NCI-H2107 treated with DMSO at 0.1 percent for 48 hours (cell line): ENCODE measurements at regions not wholly inside any gene's neighbourhood (a gene's known extent, or its start where the extent isn't known, plus 50 kb on each side); places are given as distances from the start of the nearest gene placed in this dataset.
"Not testable (repeated sequence)": the region's sequence is repeated elsewhere in the genome, so short reads cannot be mapped to it uniquely, and the experiment has no call there.

Experiments
- DNase-seq: peaks from one replicate; lab custom pipeline; 2025; ENCODE audit not compliant: unreplicated experiment; lab: John Stamatoyannopoulos, UW

DNA sequence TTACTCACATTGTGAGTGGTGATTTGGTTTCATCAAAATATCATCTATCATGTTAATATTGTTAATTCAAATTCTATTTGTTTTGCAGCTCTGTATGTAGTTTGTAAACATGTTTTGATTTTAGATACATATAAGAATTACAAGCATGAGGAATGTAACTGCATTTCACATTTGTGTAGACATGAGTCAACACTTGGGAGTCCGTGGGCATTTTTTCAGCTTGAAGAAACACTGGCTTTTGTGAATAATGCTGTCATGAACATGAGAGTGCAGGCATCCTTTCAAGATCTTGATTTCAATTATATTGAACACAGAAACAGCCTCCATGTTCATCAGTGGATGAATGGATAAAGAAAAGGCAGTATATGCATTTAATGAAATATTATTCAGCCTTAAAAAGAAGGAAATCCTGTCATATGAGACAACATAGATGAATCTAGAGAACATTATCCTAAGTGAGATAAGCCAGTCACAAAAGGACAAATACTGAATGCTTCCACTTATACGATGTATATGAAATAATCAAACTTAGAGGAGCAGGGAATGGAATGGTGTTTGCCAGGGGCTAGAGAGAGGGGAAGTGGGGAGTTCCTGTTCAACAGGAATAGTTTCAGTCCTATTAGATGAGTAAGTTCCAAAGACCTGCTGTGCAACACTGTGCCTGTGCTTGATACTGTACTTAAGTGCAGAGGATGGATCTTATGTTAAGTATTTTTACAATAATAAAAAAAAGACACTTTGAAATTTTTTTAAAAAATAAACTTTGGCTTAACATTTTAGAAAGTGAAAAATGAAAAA, 194.9 kb downstream of the LRATD1 start:
- DNase-seq: no peak

DNA sequence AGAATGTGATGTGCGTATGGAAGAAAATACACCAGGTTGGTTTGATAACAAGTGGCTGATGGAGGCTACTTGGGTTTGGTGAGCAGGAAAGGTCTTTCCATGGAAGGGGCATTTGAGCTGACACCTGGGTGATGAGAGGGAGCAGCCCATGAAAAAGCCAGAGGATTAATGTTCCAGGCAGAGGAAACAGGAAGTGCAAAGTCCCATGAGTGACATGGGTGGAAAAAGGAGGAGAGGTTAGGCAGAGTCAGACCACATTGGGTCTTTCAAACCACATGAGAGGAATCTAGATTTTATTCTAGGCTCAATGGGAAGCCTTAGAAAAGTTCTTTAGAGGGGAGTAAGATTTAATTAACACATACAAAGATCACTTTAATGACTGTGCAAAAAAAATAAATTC, 195.7 kb downstream of the LRATD1 start:
- DNase-seq: no peak

DNA sequence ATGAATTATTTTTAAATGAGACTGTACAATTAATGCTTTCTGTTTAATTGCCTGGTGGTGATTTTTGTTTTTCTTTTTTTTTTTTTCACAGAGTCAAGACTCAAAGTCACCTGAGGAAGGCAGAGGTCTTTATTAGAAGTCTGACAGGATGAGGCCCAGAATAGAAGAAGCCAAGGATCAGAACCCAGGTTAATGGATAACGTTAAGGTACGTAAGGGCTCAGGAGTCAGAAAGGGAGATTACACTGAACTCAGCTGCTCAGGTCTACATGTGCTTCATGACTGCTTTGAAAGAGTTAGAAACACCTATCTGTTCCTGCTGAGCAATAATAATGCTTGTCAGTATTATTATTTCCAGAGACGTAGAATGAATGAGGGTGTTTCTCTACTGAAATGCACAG, 196.5 kb downstream of the LRATD1 start:
- no peak for DNase-seq

DNA sequence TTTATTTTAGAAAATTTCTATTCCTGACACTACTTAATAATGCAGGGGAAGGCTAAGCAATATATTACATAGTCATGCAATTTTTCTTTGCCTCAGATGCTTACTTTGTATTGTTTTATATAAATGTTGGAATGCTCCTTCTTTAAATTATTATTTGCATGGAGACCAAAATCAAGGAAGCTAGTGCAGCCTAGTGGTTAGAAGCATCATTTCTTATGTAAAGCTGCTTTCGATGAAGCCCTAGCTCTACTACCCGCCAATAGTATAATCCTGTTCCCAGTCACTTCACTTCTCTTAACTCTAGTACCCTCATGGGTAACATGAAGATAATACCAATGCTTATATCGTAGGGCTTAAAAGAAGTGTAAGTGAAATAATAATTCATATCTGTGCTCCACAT, 198.9 kb downstream of the LRATD1 start:
- peak; percentile 38 for DNase-seq

DNA sequence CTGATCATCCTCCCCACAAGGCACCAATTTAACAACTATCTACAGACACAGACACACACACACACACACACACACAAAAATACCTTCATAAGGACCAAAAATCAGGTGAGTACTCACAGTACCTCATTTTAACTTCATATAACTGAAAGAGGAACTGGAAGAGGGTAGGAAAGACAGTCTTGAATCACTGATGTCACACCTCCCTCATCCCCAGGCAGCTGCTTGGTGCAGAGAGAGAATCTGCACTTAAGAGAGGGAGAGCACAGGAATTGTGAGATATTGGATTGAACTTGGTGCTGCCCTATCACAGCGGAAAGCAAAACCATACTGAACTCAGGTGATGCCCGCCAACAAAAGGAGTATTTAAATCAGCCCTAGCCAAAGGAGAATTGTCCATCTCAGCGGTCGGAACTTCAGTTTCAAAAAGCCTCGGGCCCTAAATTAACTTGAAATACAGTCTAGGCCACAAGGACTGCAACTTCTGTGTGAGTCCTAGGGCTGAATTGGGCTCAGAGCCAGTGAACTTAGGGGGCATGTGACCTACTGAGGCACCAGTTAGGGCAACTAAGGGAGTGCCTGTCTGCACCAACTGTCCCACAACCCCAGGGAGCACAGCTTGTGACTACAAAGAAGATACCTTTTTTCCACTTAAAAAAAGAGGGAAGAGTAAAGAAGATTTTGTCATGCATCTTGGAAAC, 211.1 kb downstream of the LRATD1 start:
- no peak for DNase-seq

DNA sequence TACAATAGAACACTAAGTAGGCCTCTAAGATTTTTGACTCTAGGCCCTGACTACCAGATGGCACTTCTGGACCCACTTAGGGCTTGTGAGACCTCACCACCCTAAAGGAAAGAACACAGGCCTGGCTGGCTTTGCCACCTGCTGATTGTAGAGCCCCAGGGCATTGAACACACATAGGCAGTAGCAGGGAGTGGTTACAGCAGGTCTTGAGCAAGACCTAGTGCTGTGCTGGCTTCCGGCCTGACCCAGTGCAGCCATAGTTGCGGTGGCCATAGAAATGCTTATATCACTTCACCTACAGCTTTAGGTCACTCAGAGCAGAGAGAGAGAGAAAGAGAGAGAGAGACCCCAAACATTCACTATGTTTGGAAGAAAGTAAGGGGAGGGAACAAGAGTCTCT, 223.2 kb downstream of the LRATD1 start:
- no peak for DNase-seq

DNA sequence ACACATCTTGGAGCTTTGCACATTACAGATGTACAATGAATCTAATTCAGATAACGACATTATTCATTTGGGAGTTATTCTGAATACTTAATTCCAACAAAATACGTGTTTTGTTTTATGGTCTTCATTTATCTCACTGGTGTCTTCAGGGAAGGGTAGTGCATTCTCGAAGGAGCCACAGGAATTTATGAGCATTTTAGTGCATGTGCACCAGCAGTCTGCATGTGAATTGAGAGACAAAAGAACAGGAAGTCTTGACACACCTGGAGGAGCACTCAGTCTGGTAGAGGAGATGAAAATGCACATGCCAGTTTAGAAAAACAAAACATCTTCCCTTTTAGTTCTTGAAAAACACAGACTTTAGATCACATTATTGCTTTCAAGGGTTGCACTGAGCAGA, 228.7 kb downstream of the LRATD1 start:
- no peak for DNase-seq

DNA sequence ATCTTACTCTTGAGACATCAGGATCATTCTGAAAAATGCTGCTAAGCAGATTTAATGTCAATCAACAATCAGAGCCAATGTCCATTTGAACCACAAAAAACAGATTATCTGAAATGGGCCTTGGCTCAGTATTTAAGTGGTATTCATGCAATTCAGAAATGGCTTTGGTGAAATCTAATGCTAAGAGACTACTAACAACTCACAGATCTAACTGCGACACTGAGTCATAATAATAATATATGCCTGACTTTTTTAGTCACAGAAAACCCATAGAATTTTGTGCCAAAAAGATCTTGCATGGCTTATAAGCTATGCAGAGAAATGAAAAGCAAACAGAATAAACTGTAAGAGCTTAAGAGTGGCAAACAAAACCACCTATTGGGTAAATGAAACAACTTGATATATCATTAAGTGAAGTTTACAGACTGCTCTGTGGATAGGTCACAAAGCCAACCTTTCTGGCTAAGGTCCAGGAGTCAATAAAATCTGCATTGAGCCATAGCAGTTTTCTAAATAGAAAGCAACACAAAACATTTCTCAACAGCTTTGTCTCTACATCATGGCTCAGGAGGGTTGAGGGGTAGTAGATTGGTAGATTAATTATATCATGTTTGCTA, 234.3 kb downstream of the LRATD1 start:
- peak; percentile 74 for DNase-seq

DNA sequence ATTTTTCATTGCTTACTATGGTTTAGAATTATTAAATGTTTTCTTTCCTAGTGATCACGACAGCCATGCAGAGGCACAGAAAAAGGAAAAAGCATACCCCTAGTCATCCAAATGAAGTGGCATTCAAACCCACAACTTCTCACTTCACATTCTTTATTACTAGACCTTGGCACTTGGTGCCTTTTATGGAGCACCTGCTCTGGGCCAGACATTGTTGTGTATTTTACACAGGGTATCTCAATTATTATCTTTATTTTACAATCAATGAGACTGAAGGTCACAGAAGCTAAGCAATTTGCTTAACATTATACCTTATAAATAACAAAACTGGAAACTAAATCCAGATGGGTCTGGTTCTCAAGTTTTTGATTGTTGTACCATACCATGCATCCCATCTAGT, 235.3 kb downstream of the LRATD1 start:
- DNase-seq: peak; percentile 39

DNA sequence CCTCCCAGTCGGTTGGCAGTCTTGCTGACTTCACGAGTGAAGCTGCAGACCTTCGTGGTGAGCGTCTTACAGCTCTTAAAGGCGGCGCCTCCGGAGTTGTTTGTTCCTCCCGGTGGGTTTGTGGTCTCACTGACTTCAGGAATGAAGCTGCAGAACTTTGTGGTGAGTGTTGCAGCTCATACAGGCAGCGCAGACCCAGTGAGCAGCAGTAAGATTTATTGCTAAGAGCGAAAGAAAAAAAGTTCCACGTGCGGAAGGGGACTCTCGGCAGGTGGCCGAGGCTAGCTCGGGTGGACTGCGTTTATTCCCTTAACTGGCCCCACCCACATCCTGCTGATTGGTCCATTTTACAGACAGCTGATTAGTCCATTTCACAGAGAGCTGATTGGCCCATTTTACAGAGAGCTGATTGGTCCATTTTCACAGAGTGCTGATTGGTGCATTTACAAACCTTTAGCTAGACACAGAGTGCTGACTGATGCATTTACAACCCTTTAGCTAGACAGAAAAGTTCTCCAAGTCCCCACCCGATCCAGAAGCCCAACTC, 240.3 kb downstream of the LRATD1 start:
- DNase-seq: no peak

DNA sequence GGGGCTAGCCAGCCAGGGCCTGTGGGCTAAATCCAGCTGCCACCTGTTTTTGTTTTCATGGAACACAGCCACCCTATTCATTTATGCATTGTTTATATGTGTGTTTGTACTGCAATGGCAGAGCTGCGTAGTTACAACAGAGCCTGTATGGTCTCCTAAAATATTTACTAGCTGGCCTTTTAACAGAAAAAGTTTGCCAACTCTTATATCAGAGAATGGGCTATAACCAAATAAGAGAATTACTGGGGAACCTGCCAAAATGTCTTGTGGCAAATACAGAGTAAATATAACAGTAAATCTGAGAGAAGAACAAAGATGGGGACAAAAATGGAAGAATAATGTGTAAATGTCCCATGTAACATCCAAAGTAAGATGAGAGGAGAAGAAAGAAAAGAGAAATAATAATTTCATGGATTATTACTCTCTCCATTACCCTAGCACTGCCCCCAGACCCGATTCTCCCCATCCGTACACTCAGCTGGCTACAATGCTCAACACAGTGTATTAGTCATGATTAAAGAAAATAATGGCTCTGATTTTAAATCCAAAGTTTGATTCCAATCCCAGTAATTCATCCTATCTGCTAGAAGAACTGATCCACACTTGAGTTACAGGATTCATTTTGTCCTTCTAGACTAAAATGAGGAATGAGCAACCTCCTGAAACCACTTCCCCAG, 249.3 kb downstream of the LRATD1 start:
- DNase-seq: no peak

DNA sequence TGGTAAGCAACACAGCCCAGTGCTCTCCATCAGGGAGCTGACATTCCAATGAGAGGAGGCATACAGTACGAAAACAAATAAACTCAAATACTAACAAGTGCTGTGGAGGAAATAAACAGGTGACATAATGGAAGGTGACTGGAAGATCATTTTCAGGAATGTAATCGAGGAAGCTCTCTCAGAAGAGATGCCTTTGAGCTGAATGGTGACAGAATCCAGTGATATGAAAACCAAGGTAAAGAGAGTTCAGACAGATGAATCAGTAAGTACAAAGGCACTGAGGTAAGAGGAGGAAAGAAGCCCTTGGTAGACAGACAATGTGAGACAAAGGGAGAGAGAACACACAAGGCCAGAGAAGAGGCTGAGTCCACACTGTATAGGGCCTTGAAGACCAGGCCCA, 252.1 kb downstream of the LRATD1 start:
- no peak for DNase-seq

DNA sequence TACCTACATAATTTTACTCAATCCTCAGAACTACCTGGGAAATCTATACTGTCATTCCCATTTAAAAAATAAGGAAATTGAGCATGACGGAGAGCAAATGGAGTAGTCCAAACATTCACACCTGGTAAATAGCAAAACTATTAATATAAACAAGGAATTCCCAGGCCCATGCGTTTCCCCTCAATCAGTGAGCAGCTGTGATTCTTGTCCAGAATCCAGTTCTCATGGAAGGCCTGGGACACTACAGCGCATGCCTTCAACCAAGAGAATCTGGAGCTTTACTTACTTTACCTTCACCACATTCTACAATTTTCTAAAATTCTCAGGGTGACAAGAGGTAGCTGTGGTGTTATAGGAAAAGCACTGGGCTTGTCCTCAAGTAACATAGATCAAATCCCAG, 259.0 kb downstream of the LRATD1 start:
- no peak for DNase-seq

DNA sequence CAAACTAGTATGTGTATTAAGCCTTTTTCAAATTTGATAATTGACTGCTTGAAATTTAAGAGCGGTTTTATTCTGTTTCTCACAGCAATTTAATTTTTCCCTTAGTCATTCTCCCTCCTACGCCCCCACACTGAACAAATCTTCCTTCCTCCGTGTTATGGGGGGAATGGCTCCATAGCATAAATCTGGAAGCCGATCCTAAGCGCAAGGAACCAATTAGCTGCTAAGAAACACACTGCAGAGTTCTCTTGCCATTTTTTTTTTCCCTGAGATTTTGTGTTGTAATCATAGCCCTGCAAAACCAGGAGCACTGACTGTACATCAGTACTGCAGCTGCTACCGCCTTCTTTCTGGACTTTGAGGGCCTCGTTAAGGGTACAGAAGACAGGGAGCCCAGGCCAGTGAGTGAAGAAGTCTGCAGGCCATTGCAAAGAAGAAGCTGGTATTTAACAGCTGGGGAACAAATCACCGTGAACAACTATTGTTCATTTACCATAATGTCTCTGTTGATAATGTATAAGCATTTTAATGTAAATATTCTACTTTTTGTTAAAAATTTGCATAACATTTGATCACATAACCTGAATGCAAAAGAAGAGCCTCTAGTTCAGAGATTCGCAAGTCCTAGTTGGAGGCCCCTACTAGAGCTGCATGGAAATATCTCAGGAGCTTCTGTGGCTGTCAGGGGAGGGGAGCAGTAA, 264.0 kb downstream of the LRATD1 start:
- DNase-seq: no peak

DNA sequence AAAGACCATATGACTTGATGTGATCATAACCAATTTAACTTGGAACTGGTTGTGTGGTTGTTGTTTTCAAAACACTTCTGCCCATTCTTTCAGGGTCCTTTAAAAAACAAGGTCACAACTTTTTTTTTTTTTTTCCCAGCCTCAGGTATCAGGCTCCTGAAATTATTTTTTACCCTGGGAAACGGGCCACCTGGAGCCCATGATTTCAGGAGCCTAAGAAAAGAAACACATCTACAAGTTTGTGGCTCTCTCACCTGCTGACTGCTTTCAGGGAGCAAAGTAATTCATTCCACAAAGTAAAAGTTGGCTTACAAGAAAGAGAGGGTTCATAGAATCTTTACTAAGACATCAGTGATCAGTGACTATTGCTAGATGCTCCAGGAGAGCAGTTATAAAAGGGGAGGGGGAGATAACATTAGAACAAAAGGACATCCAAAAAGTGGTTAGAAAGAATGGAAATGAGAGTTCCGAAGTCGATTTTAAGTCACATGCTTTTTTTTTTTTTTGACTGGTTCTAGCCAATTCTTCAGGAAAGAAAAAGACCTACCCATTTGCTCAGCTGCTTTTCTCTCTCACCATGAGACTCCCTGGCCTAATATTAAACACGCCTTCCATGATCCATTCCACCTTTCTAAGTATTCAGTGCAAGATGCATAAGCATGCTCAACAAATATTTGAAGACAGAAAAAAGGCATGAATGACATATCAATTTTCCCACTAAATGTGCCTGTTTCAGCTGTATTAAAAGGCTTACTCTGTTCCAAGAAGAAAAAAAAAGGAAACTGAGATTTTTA, 267.3 kb downstream of the LRATD1 start:
- DNase-seq: no peak

DNA sequence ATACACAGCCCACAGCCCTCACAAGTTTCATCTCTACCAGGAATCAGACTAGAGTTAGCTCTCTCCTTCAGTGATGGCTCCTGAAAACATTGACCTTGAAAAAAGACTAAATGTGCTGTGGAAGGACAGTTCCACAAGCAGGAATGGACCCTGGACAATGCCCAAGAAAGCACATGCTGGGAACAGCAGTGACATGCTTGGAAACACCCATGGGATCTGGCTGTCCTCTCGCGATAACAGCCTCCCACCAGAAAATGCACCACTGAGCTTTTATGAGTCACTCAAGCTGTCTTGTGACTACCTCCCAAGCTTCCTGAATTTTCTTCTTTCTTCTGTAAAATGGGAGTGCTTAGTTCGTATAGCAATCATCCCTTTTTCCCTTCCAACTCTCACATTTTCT, 269.2 kb downstream of the LRATD1 start:
- no peak for DNase-seq

DNA sequence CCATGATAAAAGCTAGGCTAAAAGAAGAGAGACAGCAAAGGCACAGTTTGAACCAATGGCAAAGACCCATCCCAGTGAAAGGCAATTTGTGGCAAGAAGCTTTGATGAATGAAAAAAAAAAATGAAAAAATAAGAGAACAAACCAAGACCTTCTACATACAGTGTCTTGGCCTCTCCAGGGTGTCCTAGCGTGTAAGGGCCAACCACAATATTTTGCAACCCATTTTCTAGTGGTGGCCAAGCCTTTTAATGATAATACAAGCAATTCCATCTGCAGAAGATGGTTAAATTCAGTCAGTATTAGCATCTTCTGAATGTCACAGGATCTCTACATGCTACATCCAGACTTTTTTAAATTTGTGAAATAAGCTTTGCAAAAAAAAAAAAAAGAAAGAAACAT, 270.4 kb downstream of the LRATD1 start:
- DNase-seq: no peak

DNA sequence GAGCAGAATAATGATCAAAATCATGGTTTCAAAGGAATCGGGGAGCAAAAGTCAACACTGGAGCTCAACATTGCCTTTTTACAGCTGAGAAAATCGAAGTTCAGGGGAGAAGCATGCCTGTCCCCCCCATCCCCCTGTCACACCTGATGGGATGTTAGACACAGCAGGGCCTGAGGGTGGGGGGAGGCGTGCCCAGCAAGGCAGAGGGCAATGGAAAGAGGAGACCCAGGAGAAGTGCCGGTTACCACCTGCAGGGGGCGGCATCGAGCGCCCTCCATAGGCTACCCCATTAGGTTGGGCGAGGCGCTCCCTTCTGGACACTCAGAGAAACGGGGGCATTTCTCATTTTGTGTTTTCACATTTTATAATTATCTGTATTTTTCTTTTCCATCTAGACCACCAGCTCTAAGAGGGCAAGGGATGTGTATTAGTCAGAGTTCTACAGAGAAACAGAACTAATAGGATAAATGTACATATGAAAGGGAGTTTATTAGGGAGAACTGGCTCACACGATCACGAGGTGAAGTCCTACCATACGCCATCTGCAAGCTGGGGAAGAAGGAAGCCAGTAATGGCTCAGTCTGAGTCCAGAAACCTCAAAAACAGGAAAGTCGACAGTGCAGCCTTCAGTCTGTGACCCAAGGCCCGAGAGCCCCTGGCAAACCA, 271.3 kb downstream of the LRATD1 start:
- DNase-seq: peak; percentile 1

DNA sequence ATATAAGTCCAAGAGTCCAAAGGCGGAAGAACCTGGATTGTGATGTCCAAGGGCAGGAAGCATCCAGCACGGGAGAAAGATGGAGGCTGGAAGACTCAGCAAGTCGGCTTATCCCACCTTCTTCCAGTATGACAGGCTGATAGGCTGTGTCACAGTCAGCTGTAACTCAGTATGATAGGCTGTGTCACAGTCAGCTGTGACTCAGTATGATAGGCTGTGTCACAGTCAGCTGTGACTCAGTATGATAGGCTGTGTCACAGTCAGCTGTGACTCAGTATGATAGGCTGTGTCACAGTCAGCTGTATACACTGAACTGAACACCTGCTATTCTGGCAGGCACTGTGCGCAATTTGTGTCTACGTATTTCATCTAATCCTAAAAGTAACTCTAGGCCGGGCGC, 271.9 kb downstream of the LRATD1 start:
- DNase-seq: not testable (repeated sequence)
